RPMI8226 (cell line): ENCODE measurements at regions not wholly inside any gene's neighbourhood (a gene's known extent, or its start where the extent isn't known, plus 50 kb on each side); places are given as distances from the start of the nearest gene placed in this dataset.
"Not testable (repeated sequence)": the region's sequence is repeated elsewhere in the genome, so short reads cannot be mapped to it uniquely, and the experiment has no call there.

Experiments used
- DNase-seq: peaks from one replicate; pipeline ENCODE4 v3.0.0-alpha.2; 2015

GRCh38 chr12:69030321-69030720, 97.3 kb upstream of the CPM start:
- DNase-seq = no peak

- DNase-seq = no peak
These were observed 103.6 kb upstream of the CPM start for GRCh38 chr12:69036533-69036932.

GRCh38 chr12:69036999-69037398, 104.0 kb upstream of the CPM start:
- DNase-seq = no peak

GRCh38 chr12:69039911-69040310, 106.9 kb upstream of the CPM start:
- no peak for DNase-seq

GRCh38 chr12:69042557-69042956, 109.6 kb upstream of the CPM start:
- DNase-seq = no peak

- DNase-seq = no peak
These were observed 110.0 kb upstream of the CPM start for GRCh38 chr12:69042970-69043369.

GRCh38 chr12:69044887-69045286, 111.9 kb upstream of the CPM start:
- no peak for DNase-seq

- DNase-seq = no peak
These were observed 112.5 kb upstream of the CPM start for GRCh38 chr12:69045430-69045829.

GRCh38 chr12:69046363-69046762, 113.4 kb upstream of the CPM start:
- DNase-seq = no peak

- no peak for DNase-seq
These were observed 113.9 kb upstream of the CPM start for GRCh38 chr12:69046920-69047319.

- no peak for DNase-seq
These were observed 115.0 kb upstream of the CPM start for GRCh38 chr12:69047990-69048389.

GRCh38 chr12:69049855-69050254, 116.9 kb upstream of the CPM start:
- DNase-seq = not testable (repeated sequence)

GRCh38 chr12:69052613-69053408, 119.8 kb upstream of the CPM start:
- DNase-seq = no peak

GRCh38 chr12:69054343-69055056, 121.5 kb upstream of the CPM start:
- no peak for DNase-seq

GRCh38 chr12:69055280-69055679, 122.3 kb upstream of the CPM start:
- DNase-seq = no peak

- no peak for DNase-seq
These were observed 122.7 kb upstream of the CPM start for GRCh38 chr12:69055706-69056105.

GRCh38 chr12:69056743-69057515, 124.0 kb upstream of the CPM start:
- no peak for DNase-seq

- DNase-seq = no peak
These were observed 124.8 kb upstream of the CPM start for GRCh38 chr12:69057742-69058141.

- DNase-seq = no peak
These were observed 126.8 kb upstream of the CPM start for GRCh38 chr12:69059465-69060457.

- no peak for DNase-seq
These were observed 128.6 kb upstream of the CPM start for GRCh38 chr12:69061574-69061973.

- DNase-seq = no peak
These were observed 129.8 kb upstream of the CPM start for GRCh38 chr12:69062621-69063237.
